ENCODE measurements at regions not wholly inside any gene's neighbourhood (a gene's known extent, or its start where the extent isn't known, plus 50 kb on each side); places are given as distances from the start of the nearest gene placed in this dataset.

- Mint-ChIP-seq H3K27me3 (peaks cover 17 to 34% (median 25%) of the 10 kb centered on the region in 5 donors), H3K36me3 (no peaks in the 10 kb centered on the region), H3K9me3 (peaks cover 0 to 6% (median 0%) of the 10 kb centered on the region in 11 donors), H3K27ac (no peak overlapping the region), H3K4me3 (no peak overlapping the region), H3K4me1 (no peaks in the 10 kb centered on the region)
- DNase-seq (no peak), ATAC-seq (no peak)
- Histone ChIP-seq H3K36me3 (ENCODE audit: control insufficient read depth in 2 of 3, insufficient read depth in 3 of 3, low read length in 3 of 3) (no peaks in the 10 kb centered on the region), H3K4me1 (ENCODE audit: control insufficient read depth in 2 of 2, insufficient read depth in 2 of 2, low read length in 2 of 2) (no peaks in the 10 kb centered on the region), H3K4me3 (ENCODE audit: low read length) (no peak overlapping the region), H3K27ac (ENCODE audit: low read depth, low read length) (no peak overlapping the region), H3K27me3 (ENCODE audit: control insufficient read depth in 2 of 2, insufficient read depth in 2 of 2, low read length in 2 of 2) (peaks cover 0 to 5% of the 10 kb centered on the region in 2 donors), H3K9me3 (ENCODE audit: control insufficient read depth in 2 of 3, low read length in 3 of 3) (no peaks in the 10 kb centered on the region)
- POLR2A ChIA-PET = no interaction called here
- intact Hi-C loops (cut with micrococcal nuclease) = no loop called here
- CTCF ChIA-PET = no interaction called here
Observed at GRCh38 chr4:164378361-164378760, 375.6 kb upstream of the SMIM31 start.

GRCh38 chr4:164379694-164380093 is 374.2 kb upstream of the SMIM31 start:
- H3K9me3 ChIP-seq (ENCODE audit: control insufficient read depth in 2 of 3, low read length in 3 of 3) = no peaks in the 10 kb centered on the region
- no peak overlapping the region for H3K4me3 ChIP-seq (ENCODE audit: low read length)
- ATAC-seq (no peak), DNase-seq (no peak)
- intact Hi-C loops (cut with micrococcal nuclease) = no loop called here
- peaks cover 24 to 40% (median 30%) of the 10 kb centered on the region in 5 donors for H3K27me3 Mint-ChIP-seq
- ChIA-PET CTCF (no interaction called here), POLR2A (no interaction called here)
- no peak overlapping the region for H3K4me3 Mint-ChIP-seq
- H3K36me3 ChIP-seq (ENCODE audit: control insufficient read depth in 2 of 3, insufficient read depth in 3 of 3, low read length in 3 of 3) = no peaks in the 10 kb centered on the region
- no peaks in the 10 kb centered on the region for H3K36me3 Mint-ChIP-seq
- H3K27ac Mint-ChIP-seq = no peak overlapping the region
- no peaks in the 10 kb centered on the region for H3K4me1 Mint-ChIP-seq
- H3K27ac ChIP-seq (ENCODE audit: low read depth, low read length) = no peak overlapping the region
- peaks cover 0 to 10% (median 0%) of the 10 kb centered on the region in 11 donors for H3K9me3 Mint-ChIP-seq
- no peaks in the 10 kb centered on the region for H3K4me1 ChIP-seq (ENCODE audit: control insufficient read depth in 2 of 2, insufficient read depth in 2 of 2, low read length in 2 of 2)
- peaks cover 0 to 5% of the 10 kb centered on the region in 2 donors for H3K27me3 ChIP-seq (ENCODE audit: control insufficient read depth in 2 of 2, insufficient read depth in 2 of 2, low read length in 2 of 2)

GRCh38 chr4:164381859-164382258 is 372.1 kb upstream of the SMIM31 start:
- Mint-ChIP-seq H3K4me1 (no peaks in the 10 kb centered on the region), H3K4me3 (no peak overlapping the region), H3K9me3 (peaks cover 0 to 15% (median 0%) of the 10 kb centered on the region in 11 donors), H3K36me3 (no peaks in the 10 kb centered on the region), H3K27me3 (peaks cover 28 to 45% (median 33%) of the 10 kb centered on the region in 5 donors), H3K27ac (no peak overlapping the region)
- intact Hi-C loops (cut with micrococcal nuclease) = no loop called here
- ChIA-PET CTCF (no interaction called here), POLR2A (no interaction called here)
- DNase-seq (no peak), ATAC-seq (no peak)
- Histone ChIP-seq H3K9me3 (ENCODE audit: control insufficient read depth in 2 of 3, low read length in 3 of 3) (no peaks in the 10 kb centered on the region), H3K36me3 (ENCODE audit: control insufficient read depth in 2 of 3, insufficient read depth in 3 of 3, low read length in 3 of 3) (no peaks in the 10 kb centered on the region), H3K4me1 (ENCODE audit: control insufficient read depth in 2 of 2, insufficient read depth in 2 of 2, low read length in 2 of 2) (no peaks in the 10 kb centered on the region), H3K27ac (ENCODE audit: low read depth, low read length) (no peak overlapping the region), H3K27me3 (ENCODE audit: control insufficient read depth in 2 of 2, insufficient read depth in 2 of 2, low read length in 2 of 2) (peaks cover 0 to 5% of the 10 kb centered on the region in 2 donors), H3K4me3 (ENCODE audit: low read length) (no peak overlapping the region)

- ChIA-PET CTCF (no interaction called here), POLR2A (no interaction called here)
- intact Hi-C loops (cut with micrococcal nuclease) = no loop called here
- Mint-ChIP-seq H3K27me3 (peaks cover 28 to 45% (median 33%) of the 10 kb centered on the region in 5 donors), H3K9me3 (peaks cover 0 to 15% (median 0%) of the 10 kb centered on the region in 11 donors), H3K36me3 (no peaks in the 10 kb centered on the region), H3K4me3 (peak overlapping the region in 3 of 10 donors; percentile 6 to 30 (median 14)), H3K4me1 (no peaks in the 10 kb centered on the region), H3K27ac (no peak overlapping the region)
- Histone ChIP-seq H3K27ac (ENCODE audit: low read depth, low read length) (no peak overlapping the region), H3K4me1 (ENCODE audit: control insufficient read depth in 2 of 2, insufficient read depth in 2 of 2, low read length in 2 of 2) (no peaks in the 10 kb centered on the region), H3K9me3 (ENCODE audit: control insufficient read depth in 2 of 3, low read length in 3 of 3) (no peaks in the 10 kb centered on the region), H3K27me3 (ENCODE audit: control insufficient read depth in 2 of 2, insufficient read depth in 2 of 2, low read length in 2 of 2) (peaks cover 0 to 5% of the 10 kb centered on the region in 2 donors), H3K36me3 (ENCODE audit: control insufficient read depth in 2 of 3, insufficient read depth in 3 of 3, low read length in 3 of 3) (no peaks in the 10 kb centered on the region), H3K4me3 (ENCODE audit: low read length) (no peak overlapping the region)
- no peak for DNase-seq
- ATAC-seq = no peak
Observed at GRCh38 chr4:164383058-164383357, 370.9 kb upstream of the SMIM31 start.

GRCh38 chr4:164383358-164384220 is 370.3 kb upstream of the SMIM31 start:
- H3K4me1 ChIP-seq (ENCODE audit: control insufficient read depth in 2 of 2, insufficient read depth in 2 of 2, low read length in 2 of 2) = no peaks in the 10 kb centered on the region
- no peaks in the 10 kb centered on the region for H3K4me1 Mint-ChIP-seq
- no peak overlapping the region for H3K27ac ChIP-seq (ENCODE audit: low read depth, low read length)
- H3K9me3 ChIP-seq (ENCODE audit: control insufficient read depth in 2 of 3, low read length in 3 of 3) = no peaks in the 10 kb centered on the region
- ATAC-seq (peak; percentile 20), DNase-seq (no peak)
- H3K27ac Mint-ChIP-seq = no peak overlapping the region
- ChIA-PET CTCF (no interaction called here), POLR2A (no interaction called here)
- H3K4me3 Mint-ChIP-seq = peak overlapping the region in 3 of 10 donors; percentile 6 to 41 (median 30)
- no peaks in the 10 kb centered on the region for H3K36me3 Mint-ChIP-seq
- H3K27me3 ChIP-seq (ENCODE audit: control insufficient read depth in 2 of 2, insufficient read depth in 2 of 2, low read length in 2 of 2) = peaks cover 0 to 5% of the 10 kb centered on the region in 2 donors
- intact Hi-C loops (cut with micrococcal nuclease) = no loop called here
- H3K9me3 Mint-ChIP-seq = peaks cover 0 to 15% (median 0%) of the 10 kb centered on the region in 11 donors
- H3K36me3 ChIP-seq (ENCODE audit: control insufficient read depth in 2 of 3, insufficient read depth in 3 of 3, low read length in 3 of 3) = no peaks in the 10 kb centered on the region
- peaks cover 28 to 45% (median 33%) of the 10 kb centered on the region in 5 donors for H3K27me3 Mint-ChIP-seq
- no peak overlapping the region for H3K4me3 ChIP-seq (ENCODE audit: low read length)

GRCh38 chr4:164384416-164384815 is 369.5 kb upstream of the SMIM31 start:
- H3K4me1 ChIP-seq (ENCODE audit: control insufficient read depth in 2 of 2, insufficient read depth in 2 of 2, low read length in 2 of 2) = no peaks in the 10 kb centered on the region
- no peak for DNase-seq
- ChIA-PET CTCF (no interaction called here), POLR2A (no interaction called here)
- H3K4me1 Mint-ChIP-seq = no peaks in the 10 kb centered on the region
- H3K36me3 Mint-ChIP-seq = no peaks in the 10 kb centered on the region
- H3K36me3 ChIP-seq (ENCODE audit: control insufficient read depth in 2 of 3, insufficient read depth in 3 of 3, low read length in 3 of 3) = no peaks in the 10 kb centered on the region
- H3K4me3 ChIP-seq (ENCODE audit: low read length) = no peak overlapping the region
- H3K27me3 Mint-ChIP-seq = peaks cover 28 to 44% (median 33%) of the 10 kb centered on the region in 5 donors
- no peak for ATAC-seq
- intact Hi-C loops (cut with micrococcal nuclease) = no loop called here
- peaks cover 0 to 5% of the 10 kb centered on the region in 2 donors for H3K27me3 ChIP-seq (ENCODE audit: control insufficient read depth in 2 of 2, insufficient read depth in 2 of 2, low read length in 2 of 2)
- H3K27ac ChIP-seq (ENCODE audit: low read depth, low read length) = no peak overlapping the region
- H3K9me3 Mint-ChIP-seq = peaks cover 0 to 14% (median 0%) of the 10 kb centered on the region in 11 donors
- H3K27ac Mint-ChIP-seq = no peak overlapping the region
- H3K9me3 ChIP-seq (ENCODE audit: control insufficient read depth in 2 of 3, low read length in 3 of 3) = no peaks in the 10 kb centered on the region
- H3K4me3 Mint-ChIP-seq = peak overlapping the region in 1 of 10 donors; percentile 12

GRCh38 chr4:164396439-164396838 is 357.5 kb upstream of the SMIM31 start:
- H3K27me3 ChIP-seq (ENCODE audit: control insufficient read depth in 2 of 2, insufficient read depth in 2 of 2, low read length in 2 of 2) = no peaks in the 10 kb centered on the region
- intact Hi-C loops (cut with micrococcal nuclease) = no loop called here
- H3K27me3 Mint-ChIP-seq = peaks cover 0 to 5% (median 0%) of the 10 kb centered on the region in 5 donors

More at GRCh38 chr4:164396439-164396838, 357.5 kb upstream of the SMIM31 start:
- no peaks in the 10 kb centered on the region for H3K36me3 ChIP-seq (ENCODE audit: control insufficient read depth in 2 of 3, insufficient read depth in 3 of 3, low read length in 3 of 3)
- DNase-seq (no peak), ATAC-seq (no peak)
- no peak overlapping the region for H3K4me3 ChIP-seq (ENCODE audit: low read length)
- no peaks in the 10 kb centered on the region for H3K9me3 ChIP-seq (ENCODE audit: control insufficient read depth in 2 of 3, low read length in 3 of 3)
- POLR2A ChIA-PET = no interaction called here
- H3K27ac Mint-ChIP-seq = no peak overlapping the region
- H3K4me1 ChIP-seq (ENCODE audit: control insufficient read depth in 2 of 2, insufficient read depth in 2 of 2, low read length in 2 of 2) = no peaks in the 10 kb centered on the region
- peaks cover 0 to 15% (median 4%) of the 10 kb centered on the region in 11 donors for H3K9me3 Mint-ChIP-seq
- no peak overlapping the region for H3K4me3 Mint-ChIP-seq
- no peaks in the 10 kb centered on the region for H3K4me1 Mint-ChIP-seq
- CTCF ChIA-PET = no interaction called here
- no peak overlapping the region for H3K27ac ChIP-seq (ENCODE audit: low read depth, low read length)
- H3K36me3 Mint-ChIP-seq = no peaks in the 10 kb centered on the region
